Forelimb muscle (tissue), 1 donor: ENCODE measurements at regions not wholly inside any gene's neighbourhood (a gene's known extent, or its start where the extent isn't known, plus 50 kb on each side); places are given as distances from the start of the nearest gene placed in this dataset.
"Not testable (repeated sequence)": the region's sequence is repeated elsewhere in the genome, so short reads cannot be mapped to it uniquely, and the experiment has no call there.

Experiments used
- DNase-seq: peaks from one replicate; pipeline ENCODE4 v3.0.0-alpha.2; 2013; ENCODE audit warnings: low read depth

DNA sequence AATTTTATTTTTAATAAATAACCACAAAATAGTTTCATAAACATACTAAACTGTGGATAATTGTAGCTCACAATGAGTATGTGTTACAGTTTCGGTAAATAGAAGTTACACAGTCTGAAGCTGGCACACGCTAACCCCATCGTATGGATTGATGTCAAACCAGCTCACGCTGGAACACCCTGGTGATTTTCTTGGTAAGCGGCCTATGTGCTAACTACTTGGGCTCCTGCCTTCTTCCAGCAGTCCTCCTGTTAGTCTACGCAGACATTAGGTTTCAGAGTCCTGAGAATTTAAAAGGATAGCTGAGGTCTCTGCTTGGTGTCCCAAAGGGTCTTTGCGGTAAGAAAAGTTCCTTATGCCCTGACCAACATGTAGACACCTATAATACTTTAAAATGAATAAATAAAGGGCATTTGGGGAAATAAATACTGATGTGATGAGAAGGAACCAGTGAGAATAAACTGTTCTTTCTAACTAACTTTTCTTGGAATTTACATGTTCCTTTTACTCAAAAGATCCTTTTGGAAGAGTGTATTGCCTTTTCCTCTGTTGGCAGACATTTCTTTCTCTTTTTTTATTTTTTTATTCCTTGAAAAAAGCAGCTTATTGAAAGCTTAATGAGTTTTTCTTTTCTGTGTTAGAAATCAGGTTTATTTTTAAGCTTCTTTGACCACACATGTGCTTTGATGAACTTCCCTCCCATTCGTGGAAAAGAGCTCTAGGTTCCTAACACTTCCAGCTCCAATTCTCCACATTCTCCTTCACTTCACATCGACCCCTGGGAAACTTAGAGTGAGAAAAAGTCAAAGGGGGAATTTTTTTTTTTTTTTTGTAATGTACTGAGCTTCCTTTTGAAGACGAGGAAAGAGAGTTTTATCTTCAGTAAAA is 322.2 kb downstream of the IRS1 start:
- DNase-seq = no peak

DNA sequence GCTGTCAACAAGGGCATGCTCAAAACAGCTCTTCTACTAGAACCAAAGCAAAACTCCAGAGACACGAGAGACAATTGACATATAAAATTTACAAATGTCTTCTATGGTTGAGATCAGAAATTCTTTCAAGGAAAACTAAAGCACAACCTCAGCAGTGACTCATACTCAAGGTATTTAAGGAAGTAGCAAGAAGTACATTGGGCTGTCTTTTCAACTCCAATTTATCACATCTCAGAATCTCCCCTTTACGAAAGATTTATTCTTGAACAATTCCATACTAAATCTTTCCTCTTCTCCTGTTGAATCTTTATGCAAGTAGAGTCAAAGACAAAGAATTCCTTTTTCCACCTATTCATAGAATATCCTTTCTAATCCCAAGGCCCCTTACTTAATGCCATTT is 324.0 kb downstream of the IRS1 start:
- DNase-seq = no peak

DNA sequence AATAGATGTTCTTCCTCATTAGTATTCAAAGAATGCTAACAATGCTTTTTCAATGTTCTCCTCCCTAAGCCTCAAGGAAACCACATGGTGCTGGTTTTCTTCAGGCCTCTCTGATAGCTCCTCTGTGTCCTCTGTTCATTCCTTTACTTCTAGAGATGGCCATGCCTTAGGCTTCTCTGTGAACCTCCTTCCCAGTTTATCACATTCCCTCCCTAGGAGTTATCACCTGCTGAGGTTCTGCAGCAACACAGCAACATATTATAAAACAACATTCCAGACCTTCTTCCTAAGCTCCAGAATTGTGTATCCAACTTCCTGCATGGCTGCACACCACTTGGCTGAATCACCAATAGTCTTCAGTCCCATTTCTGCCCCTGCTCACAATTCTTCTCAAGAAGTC is 325.5 kb downstream of the IRS1 start:
- DNase-seq = no peak

GRCh38 chr2:226471987-226472470 is 327.6 kb downstream of the IRS1 start:
- no peak for DNase-seq

DNA sequence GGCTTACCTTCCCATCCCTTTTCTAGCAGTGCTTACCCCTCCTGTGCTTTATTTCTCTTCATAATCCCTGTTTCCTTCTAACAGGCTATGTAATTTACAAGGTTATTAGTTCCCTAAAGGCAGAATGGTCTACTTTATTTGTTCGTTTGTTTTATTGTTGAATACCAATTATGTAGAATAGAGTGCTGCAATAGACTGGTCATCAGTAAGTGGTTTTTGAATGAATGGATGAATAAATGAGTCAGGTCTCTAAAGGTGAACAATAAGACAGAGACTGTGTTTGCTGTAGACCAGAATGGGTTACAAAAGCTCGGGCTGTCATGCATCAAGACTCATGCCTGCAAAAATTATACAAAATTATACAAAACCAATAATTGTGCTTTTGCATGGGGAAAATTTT is 332.0 kb downstream of the IRS1 start:
- DNase-seq = no peak

DNA sequence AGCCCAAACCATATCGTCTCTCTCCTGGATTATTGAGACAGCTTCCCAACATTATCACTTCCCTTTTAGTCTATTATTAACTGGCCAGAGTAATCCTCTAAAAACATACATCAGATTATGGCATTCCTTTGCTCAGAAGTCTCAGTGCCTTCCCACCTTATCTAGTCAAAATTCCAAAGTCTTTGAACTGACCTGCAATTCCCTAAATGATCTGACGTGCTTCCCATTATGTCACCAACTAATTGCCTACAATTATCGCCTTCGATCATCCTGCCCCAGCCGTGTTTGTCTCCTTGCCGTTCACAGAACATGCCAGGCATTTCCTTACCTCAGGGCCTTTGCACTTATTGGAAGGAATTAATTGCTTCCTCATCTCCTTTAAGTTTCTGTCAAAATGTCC is 332.4 kb downstream of the IRS1 start:
- no peak for DNase-seq

DNA sequence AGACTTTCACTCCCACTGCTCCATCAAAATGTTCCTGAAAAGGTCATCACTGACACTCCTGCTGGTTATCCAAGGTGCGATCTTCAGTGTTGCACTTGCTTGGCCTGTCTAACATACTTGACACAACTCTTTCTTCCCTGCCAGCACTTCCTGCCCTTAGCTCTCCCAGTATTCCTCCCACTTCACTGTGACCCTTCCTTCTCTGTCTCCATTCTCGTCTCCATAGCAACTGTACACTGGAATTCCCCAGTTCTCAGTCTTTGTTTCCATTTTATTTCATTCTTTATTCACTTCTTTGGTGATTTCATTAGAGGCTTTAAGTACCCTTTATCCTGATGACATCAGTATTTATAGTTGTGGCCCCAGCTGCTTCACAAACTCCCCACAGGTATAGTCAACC is 333.0 kb downstream of the IRS1 start:
- DNase-seq = no peak

DNA sequence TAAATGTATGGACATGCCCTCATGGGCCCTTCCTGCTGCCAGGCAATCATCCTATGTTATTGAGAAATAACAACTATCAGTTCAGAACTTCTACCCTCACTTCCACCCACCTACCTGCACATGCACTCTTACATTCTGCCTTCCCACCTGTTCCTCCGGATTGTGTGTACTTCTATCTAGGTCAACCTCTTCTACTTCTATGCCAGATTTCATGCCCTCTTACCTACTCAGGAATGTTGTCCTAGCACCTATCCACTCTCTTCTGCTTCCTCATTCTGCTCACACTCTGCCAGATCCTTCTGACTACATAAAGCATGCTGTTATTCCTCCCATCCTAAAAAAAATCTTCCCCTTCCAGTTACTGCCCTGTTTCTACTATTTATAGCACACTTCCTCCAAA is 333.5 kb downstream of the IRS1 start:
- DNase-seq = no peak

- DNase-seq = no peak
Measured at GRCh38 chr2:226464380-226464779, 335.2 kb downstream of the IRS1 start.

DNA sequence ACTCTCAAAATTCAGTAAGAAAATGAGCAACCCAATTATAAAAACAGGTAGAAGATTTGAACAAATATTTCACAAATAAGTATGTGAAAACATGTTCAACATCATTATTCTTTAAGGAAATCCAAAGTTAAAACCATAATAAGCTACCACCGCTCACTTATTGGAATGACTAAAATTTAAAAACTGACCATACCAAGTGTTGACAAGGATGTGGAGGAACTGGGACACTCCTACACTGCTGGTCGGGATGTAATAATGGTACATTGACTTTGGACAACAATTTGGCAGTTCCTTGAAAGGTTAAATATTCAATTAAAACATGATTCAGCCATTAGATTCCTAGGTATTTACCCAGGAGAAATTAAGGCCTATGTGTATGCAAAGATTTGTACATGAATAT is 336.5 kb downstream of the IRS1 start:
- DNase-seq = no peak

DNA sequence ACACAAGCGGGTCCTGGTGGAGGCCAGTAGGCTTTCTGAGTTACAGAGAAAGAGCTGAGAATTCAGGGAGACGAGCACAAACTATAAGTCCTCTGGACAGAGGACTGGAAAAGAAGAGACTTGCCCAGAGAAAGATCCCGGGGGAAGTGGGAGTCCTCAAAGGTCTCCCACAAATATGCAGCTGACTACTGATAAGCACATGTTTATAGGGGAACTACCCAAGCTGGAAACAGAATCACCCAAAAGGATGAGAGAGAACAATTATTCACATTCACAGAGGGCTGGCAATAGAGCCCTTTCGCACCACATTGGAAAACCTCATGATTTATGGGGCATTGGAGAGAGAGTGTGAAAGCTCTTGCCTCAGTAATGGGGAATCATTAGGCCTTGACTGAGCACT is 337.6 kb downstream of the IRS1 start:
- no peak for DNase-seq

DNA sequence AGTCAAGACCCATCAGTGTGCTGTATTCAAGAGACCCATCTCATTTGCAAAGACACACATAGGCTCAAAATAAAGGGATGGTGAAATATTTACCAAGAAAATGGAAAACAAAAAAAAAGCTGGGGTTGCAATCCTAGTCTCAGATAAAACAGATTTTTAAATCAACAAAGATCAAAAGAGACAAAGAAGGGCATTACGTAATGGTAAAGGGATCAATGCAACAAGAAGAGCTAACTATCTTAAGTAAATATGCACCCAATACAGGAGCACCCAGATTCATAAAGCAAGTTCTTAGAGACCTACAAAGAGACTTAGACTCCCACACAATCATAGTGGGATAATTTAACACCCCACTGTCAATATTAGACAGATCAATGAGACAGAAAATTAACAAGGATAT is 343.5 kb downstream of the IRS1 start:
- not testable (repeated sequence) for DNase-seq

DNA sequence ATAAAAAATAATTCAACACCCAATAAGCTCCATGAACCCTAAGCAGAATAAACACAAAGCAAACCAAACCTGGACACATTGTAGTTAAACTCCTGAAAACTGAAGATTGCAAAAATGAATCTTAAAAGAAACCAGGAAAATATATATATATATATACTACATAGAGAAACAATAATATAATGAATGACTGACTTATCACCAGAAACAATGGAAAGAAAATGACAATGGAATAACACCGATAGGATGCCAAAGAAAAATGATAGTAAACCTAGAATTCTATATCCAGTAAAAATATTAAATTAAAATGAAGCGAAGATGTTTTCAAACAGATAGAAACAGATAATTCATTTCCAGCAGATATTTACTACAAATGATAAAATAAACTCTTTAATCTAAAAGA is 346.9 kb downstream of the IRS1 start:
- DNase-seq = no peak

GRCh38 chr2:226451486-226451885 is 348.1 kb downstream of the IRS1 start:
- no peak for DNase-seq

- DNase-seq = no peak
Measured at GRCh38 chr2:226450141-226450540, 349.5 kb downstream of the IRS1 start.

DNA sequence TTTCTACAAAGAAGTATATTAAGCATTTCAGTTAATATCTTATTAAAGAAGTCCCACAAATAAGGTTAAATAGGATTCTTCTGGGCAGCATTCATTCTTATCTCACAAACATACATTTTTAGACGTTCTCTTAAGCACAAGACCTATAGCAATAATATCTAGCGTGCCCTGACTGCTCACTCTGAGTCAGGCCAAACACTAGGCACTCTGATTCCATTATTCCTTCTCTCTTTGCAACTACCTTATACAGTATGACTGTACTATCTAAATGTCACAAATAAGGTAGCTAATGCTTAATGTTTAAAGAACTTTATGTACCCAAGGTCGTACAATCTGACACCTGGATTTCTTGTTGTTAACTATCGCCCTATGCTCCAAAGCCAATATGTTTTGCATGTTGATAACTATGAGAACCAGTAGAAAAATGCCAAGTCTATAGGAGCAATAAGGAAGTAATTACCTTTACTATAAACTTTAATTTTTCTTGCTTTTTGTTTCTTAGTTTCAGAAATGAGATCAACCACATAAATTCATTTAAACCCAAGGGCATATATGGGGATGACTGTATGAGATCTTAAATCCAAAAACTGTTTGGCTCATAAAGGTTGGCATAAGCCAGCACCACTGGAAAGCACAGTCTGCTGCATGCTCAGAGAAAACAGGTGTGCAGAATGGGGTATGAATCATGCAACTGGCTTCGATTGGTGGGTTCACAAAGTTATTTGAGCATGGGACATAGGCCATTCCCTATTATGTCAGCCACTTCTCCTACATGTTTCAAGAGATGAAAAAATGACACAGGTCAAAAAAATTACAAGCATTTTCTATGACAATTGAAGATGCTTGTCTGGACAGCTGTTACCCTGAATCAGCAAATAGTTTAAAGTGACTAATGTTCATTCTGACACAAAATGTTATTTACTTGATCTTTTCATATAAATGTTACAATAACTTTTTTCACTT is 352.0 kb downstream of the IRS1 start:
- DNase-seq = no peak

GRCh38 chr2:226446406-226447001 is 353.1 kb downstream of the IRS1 start:
- no peak for DNase-seq

- DNase-seq = no peak
Measured at GRCh38 chr2:226445216-226445861, 354.3 kb downstream of the IRS1 start.

- no peak for DNase-seq
Measured at GRCh38 chr2:226443112-226443511, 356.5 kb downstream of the IRS1 start.

- no peak for DNase-seq
Measured at GRCh38 chr2:226440127-226440918, 359.3 kb downstream of the IRS1 start.

- no peak for DNase-seq
Measured at GRCh38 chr2:226439337-226439736, 360.3 kb downstream of the IRS1 start.
